ENCODE measurements at regions not wholly inside any gene's neighbourhood (a gene's known extent, or its start where the extent isn't known, plus 50 kb on each side); places are given as distances from the start of the nearest gene placed in this dataset.

GRCh38 chr5:101102506-101102905 is 199.4 kb upstream of the ST8SIA4 start:
- Mint-ChIP-seq H3K27me3 (ENCODE audit: unreplicated experiment) (no peaks in the 10 kb centered on the region), H3K36me3 (ENCODE audit: unreplicated experiment) (no peaks in the 10 kb centered on the region), H3K4me3 (ENCODE audit: unreplicated experiment) (no peak overlapping the region), H3K4me1 (ENCODE audit: unreplicated experiment) (no peaks in the 10 kb centered on the region), H3K27ac (ENCODE audit: unreplicated experiment) (no peak overlapping the region), H3K9me3 (ENCODE audit: unreplicated experiment) (no peaks in the 10 kb centered on the region)
- TF ChIP-seq CTCF (IDR thresholded peaks at IDR 0.05), result no peak
- no peak for DNase-seq (ENCODE audit: extremely low spot score, unreplicated experiment)

- Mint-ChIP-seq H3K9me3 (ENCODE audit: unreplicated experiment) (no peaks in the 10 kb centered on the region), H3K4me1 (ENCODE audit: unreplicated experiment) (no peaks in the 10 kb centered on the region), H3K36me3 (ENCODE audit: unreplicated experiment) (no peaks in the 10 kb centered on the region), H3K27me3 (ENCODE audit: unreplicated experiment) (no peaks in the 10 kb centered on the region), H3K4me3 (ENCODE audit: unreplicated experiment) (no peak overlapping the region), H3K27ac (ENCODE audit: unreplicated experiment) (no peak overlapping the region)
- TF ChIP-seq CTCF (IDR thresholded peaks at IDR 0.05), result no peak
- no peak for DNase-seq (ENCODE audit: extremely low spot score, unreplicated experiment)
Observed at GRCh38 chr5:101091902-101092301, 188.8 kb upstream of the ST8SIA4 start.

GRCh38 chr5:101084353-101084752 is 181.3 kb upstream of the ST8SIA4 start:
- Mint-ChIP-seq H3K9me3 (ENCODE audit: unreplicated experiment) (no peaks in the 10 kb centered on the region), H3K27ac (ENCODE audit: unreplicated experiment) (no peak overlapping the region), H3K36me3 (ENCODE audit: unreplicated experiment) (no peaks in the 10 kb centered on the region), H3K4me3 (ENCODE audit: unreplicated experiment) (no peak overlapping the region), H3K27me3 (ENCODE audit: unreplicated experiment) (no peaks in the 10 kb centered on the region), H3K4me1 (ENCODE audit: unreplicated experiment) (no peaks in the 10 kb centered on the region)
- no peak for DNase-seq (ENCODE audit: extremely low spot score, unreplicated experiment)
- TF ChIP-seq CTCF (IDR thresholded peaks at IDR 0.05), result no peak

GRCh38 chr5:101080462-101081240 is 177.6 kb upstream of the ST8SIA4 start:
- H3K27me3 Mint-ChIP-seq (ENCODE audit: unreplicated experiment), result no peaks in the 10 kb centered on the region
- peaks cover 3% of the 10 kb centered on the region for H3K9me3 Mint-ChIP-seq (ENCODE audit: unreplicated experiment)
- no peak overlapping the region for H3K4me3 Mint-ChIP-seq (ENCODE audit: unreplicated experiment)
- no peak for DNase-seq (ENCODE audit: extremely low spot score, unreplicated experiment)
- no peak overlapping the region for H3K27ac Mint-ChIP-seq (ENCODE audit: unreplicated experiment)
- no peaks in the 10 kb centered on the region for H3K4me1 Mint-ChIP-seq (ENCODE audit: unreplicated experiment)
- no peaks in the 10 kb centered on the region for H3K36me3 Mint-ChIP-seq (ENCODE audit: unreplicated experiment)
- TF ChIP-seq CTCF (IDR thresholded peaks at IDR 0.05), result no peak

- Mint-ChIP-seq H3K9me3 (ENCODE audit: unreplicated experiment) (peaks cover 5% of the 10 kb centered on the region), H3K4me3 (ENCODE audit: unreplicated experiment) (no peak overlapping the region)
Observed at GRCh38 chr5:101068298-101068697, 165.2 kb upstream of the ST8SIA4 start.

More at GRCh38 chr5:101068298-101068697, 165.2 kb upstream of the ST8SIA4 start:
- Mint-ChIP-seq H3K4me1 (ENCODE audit: unreplicated experiment) (no peaks in the 10 kb centered on the region), H3K27ac (ENCODE audit: unreplicated experiment) (no peak overlapping the region), H3K36me3 (ENCODE audit: unreplicated experiment) (no peaks in the 10 kb centered on the region), H3K27me3 (ENCODE audit: unreplicated experiment) (no peaks in the 10 kb centered on the region)
- TF ChIP-seq CTCF (IDR thresholded peaks at IDR 0.05), result no peak
- no peak for DNase-seq (ENCODE audit: extremely low spot score, unreplicated experiment)

Measured in osteocyte (in vitro differentiated cells).